ENCODE measurements at regions not wholly inside any gene's neighbourhood (a gene's known extent, or its start where the extent isn't known, plus 50 kb on each side); places are given as distances from the start of the nearest gene placed in this dataset.

DNA sequence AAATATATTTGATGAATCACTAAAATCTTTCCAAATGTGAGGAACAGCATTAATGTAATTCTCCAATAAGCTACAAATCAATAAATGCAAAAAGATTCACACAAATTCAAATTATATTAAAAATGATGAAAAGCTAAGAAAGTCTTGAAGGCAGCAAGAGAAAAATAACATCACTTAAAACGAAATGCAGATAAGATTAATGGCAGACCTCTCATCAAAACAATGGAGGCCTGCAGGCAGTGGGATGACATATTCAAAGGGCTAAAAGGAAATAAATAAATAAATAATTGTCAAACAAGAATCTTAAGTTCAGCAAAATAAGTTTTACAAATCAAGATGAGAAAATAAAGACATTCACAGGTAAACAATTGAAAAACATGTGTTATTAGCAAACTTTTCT lies 952.1 kb downstream of the SLITRK6 start:
- H3K4me1 ChIP-seq = no peaks in the 10 kb centered on the region
- no peaks in the 10 kb centered on the region for H3K36me3 Mint-ChIP-seq
- no peaks in the 10 kb centered on the region for H3K4me1 Mint-ChIP-seq
- H2AFZ ChIP-seq (replicated peaks) = no peak overlapping the region
- no peaks in the 10 kb centered on the region for H3K27me3 ChIP-seq
- no peak overlapping the region for H3K4me2 ChIP-seq
- TF ChIP-seq EZH2phosphoT487 (IDR thresholded peaks at IDR 0.05) = no peak
- no peak for TF ChIP-seq EZH2 (IDR thresholded peaks at IDR 0.05)
- TF ChIP-seq, protein P1, sequence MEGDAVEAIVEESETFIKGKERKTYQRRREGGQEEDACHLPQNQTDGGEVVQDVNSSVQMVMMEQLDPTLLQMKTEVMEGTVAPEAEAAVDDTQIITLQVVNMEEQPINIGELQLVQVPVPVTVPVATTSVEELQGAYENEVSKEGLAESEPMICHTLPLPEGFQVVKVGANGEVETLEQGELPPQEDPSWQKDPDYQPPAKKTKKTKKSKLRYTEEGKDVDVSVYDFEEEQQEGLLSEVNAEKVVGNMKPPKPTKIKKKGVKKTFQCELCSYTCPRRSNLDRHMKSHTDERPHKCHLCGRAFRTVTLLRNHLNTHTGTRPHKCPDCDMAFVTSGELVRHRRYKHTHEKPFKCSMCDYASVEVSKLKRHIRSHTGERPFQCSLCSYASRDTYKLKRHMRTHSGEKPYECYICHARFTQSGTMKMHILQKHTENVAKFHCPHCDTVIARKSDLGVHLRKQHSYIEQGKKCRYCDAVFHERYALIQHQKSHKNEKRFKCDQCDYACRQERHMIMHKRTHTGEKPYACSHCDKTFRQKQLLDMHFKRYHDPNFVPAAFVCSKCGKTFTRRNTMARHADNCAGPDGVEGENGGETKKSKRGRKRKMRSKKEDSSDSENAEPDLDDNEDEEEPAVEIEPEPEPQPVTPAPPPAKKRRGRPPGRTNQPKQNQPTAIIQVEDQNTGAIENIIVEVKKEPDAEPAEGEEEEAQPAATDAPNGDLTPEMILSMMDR (IDR thresholded peaks at IDR 0.05) = no peak
- no peak overlapping the region for H3K27ac ChIP-seq
- no peak overlapping the region for H3K4me3 Mint-ChIP-seq
- DNase-seq (ENCODE audit: low spot score) = no peak
- H3K27ac Mint-ChIP-seq = no peak overlapping the region
- H3K79me2 ChIP-seq (ENCODE audit: low read depth) = no peaks in the 10 kb centered on the region
- H3K36me3 ChIP-seq = no peaks in the 10 kb centered on the region
- no peak overlapping the region for H3K4me3 ChIP-seq
- no peaks in the 10 kb centered on the region for H3F3A ChIP-seq (ENCODE audit: low read depth)
- H3K9me3 Mint-ChIP-seq = no peaks in the 10 kb centered on the region
- H3K9me3 ChIP-seq (ENCODE audit: low read depth) = no peaks in the 10 kb centered on the region
- no peaks in the 10 kb centered on the region for H4K20me1 ChIP-seq (ENCODE audit: low read depth)
- no peak overlapping the region for H3K9ac ChIP-seq
- H3K27me3 Mint-ChIP-seq (ENCODE audit: insufficient read depth, low read depth) = no peaks in the 10 kb centered on the region

DNA sequence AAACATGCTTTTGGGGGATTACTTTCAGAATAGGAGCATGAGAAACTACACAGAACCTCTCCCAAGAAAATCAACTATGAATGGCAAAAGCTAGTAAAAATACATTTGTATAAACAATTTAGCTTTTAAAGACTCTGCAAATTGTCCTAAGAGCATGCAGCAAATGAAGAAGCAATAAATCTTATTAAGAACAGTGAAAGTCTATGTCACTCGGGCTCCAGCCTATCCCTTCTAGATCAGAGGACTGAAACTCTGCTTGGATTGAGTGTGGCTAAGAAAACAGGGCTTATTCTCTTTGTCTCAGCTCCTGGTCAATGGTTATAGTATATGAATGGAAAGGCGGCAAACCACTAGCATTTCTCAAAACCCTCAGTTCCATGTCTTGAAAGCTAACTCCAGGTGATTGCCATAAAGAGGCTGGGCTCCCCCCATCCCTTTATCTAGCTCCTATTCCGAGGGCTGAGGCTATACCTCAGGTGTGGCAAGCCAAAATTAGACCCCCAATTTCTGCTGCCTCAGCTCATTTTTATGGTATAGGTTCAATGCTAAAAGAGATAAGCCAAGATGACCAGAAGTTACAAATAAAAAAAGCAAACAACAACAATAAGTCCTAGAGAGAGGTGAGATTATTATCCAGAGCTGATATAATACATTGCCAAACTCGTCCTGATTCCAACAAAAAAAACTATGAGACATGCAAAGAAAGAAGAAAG lies 953.2 kb downstream of the SLITRK6 start:
- Mint-ChIP-seq H3K27ac (no peak overlapping the region), H3K36me3 (no peaks in the 10 kb centered on the region), H3K4me3 (no peak overlapping the region), H3K9me3 (no peaks in the 10 kb centered on the region), H3K27me3 (ENCODE audit: insufficient read depth, low read depth) (no peaks in the 10 kb centered on the region), H3K4me1 (no peaks in the 10 kb centered on the region)
- Histone ChIP-seq H3K27me3 (no peaks in the 10 kb centered on the region), H3K36me3 (no peaks in the 10 kb centered on the region), H3K4me1 (no peaks in the 10 kb centered on the region), H3K9ac (no peak overlapping the region), H4K20me1 (ENCODE audit: low read depth) (no peaks in the 10 kb centered on the region), H3F3A (ENCODE audit: low read depth) (no peaks in the 10 kb centered on the region), H3K4me3 (no peak overlapping the region), H3K4me2 (no peak overlapping the region), H3K79me2 (ENCODE audit: low read depth) (no peaks in the 10 kb centered on the region), H2AFZ (replicated peaks) (no peak overlapping the region), H3K27ac (no peak overlapping the region), H3K9me3 (ENCODE audit: low read depth) (no peaks in the 10 kb centered on the region)
- no peak for DNase-seq (ENCODE audit: low spot score)
- TF ChIP-seq, protein P1 (IDR thresholded peaks at IDR 0.05) = no peak
- no peak for TF ChIP-seq EZH2phosphoT487 (IDR thresholded peaks at IDR 0.05)
- no peak for TF ChIP-seq EZH2 (IDR thresholded peaks at IDR 0.05)

DNA sequence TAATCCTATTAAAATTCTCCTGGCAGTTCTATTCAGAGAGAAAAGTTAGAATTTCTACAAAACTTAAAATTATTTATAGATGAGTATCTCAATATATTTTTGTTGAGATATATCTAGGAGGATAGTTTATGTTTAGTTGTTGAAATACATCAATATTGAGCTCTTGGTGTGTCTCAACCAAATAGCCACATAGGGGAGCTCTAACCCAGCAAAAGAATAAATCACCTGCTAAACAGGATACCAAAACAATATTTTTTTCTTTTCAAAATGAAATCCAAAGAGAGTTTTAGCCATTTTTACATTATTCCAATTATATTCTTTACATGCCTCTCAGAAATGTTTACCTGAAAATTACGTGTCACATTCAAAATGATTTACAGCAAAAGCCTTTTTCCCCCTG lies 954.7 kb downstream of the SLITRK6 start:
- Mint-ChIP-seq H3K9me3 (no peaks in the 10 kb centered on the region), H3K4me3 (no peak overlapping the region), H3K27ac (no peak overlapping the region), H3K27me3 (ENCODE audit: insufficient read depth, low read depth) (no peaks in the 10 kb centered on the region), H3K4me1 (no peaks in the 10 kb centered on the region), H3K36me3 (no peaks in the 10 kb centered on the region)
- Histone ChIP-seq H3K4me3 (no peak overlapping the region), H3F3A (ENCODE audit: low read depth) (no peaks in the 10 kb centered on the region), H3K9me3 (ENCODE audit: low read depth) (no peaks in the 10 kb centered on the region), H4K20me1 (ENCODE audit: low read depth) (no peaks in the 10 kb centered on the region), H3K4me1 (no peaks in the 10 kb centered on the region), H3K36me3 (no peaks in the 10 kb centered on the region), H3K27me3 (no peaks in the 10 kb centered on the region), H3K79me2 (ENCODE audit: low read depth) (no peaks in the 10 kb centered on the region), H2AFZ (replicated peaks) (no peak overlapping the region), H3K27ac (no peak overlapping the region), H3K4me2 (no peak overlapping the region), H3K9ac (no peak overlapping the region)
- peak; percentile 27 for DNase-seq (ENCODE audit: low spot score)
- TF ChIP-seq, protein P1 (IDR thresholded peaks at IDR 0.05) = peak; percentile 78
- TF ChIP-seq EZH2phosphoT487 (IDR thresholded peaks at IDR 0.05) = no peak
- no peak for TF ChIP-seq EZH2 (IDR thresholded peaks at IDR 0.05)
